A673 (cell line): ENCODE measurements at regions not wholly inside any gene's neighbourhood (a gene's known extent, or its start where the extent isn't known, plus 50 kb on each side); places are given as distances from the start of the nearest gene placed in this dataset.

Source experiments
- CTCF ChIP-seq: fragments of 300-800, 200-600 bp; sonication (generic); conservative IDR thresholded peaks from 2 replicates; pipeline ENCODE4 v1.5.1; 2017; ENCODE audit warnings: low read depth, mild to moderate bottlenecking, antibody characterized with exemption, low read length, moderate library complexity, mixed read lengths
- EZH2 ChIP-seq: fragments of 200-600 bp; sonication (generic); IDR thresholded peaks from 2 replicates; pipeline ENCODE4 v1.6.1; 2017; ENCODE audit warnings: borderline replicate concordance, low read depth, mild to moderate bottlenecking, mixed read lengths, antibody characterized with exemption, low read length; ENCODE audit not compliant: poor library complexity, severe bottlenecking

GRCh38 chr5:120927950-120928530 is 463.9 kb downstream of the PRR16 start:
- no peak for TF ChIP-seq CTCF
- no peak for TF ChIP-seq EZH2
